ENCODE measurements at regions not wholly inside any gene's neighbourhood (a gene's known extent, or its start where the extent isn't known, plus 50 kb on each side); places are given as distances from the start of the nearest gene placed in this dataset.
A peak's percentile ranks its signal among the peaks of the same experiment; 100 is the strongest.

DNA sequence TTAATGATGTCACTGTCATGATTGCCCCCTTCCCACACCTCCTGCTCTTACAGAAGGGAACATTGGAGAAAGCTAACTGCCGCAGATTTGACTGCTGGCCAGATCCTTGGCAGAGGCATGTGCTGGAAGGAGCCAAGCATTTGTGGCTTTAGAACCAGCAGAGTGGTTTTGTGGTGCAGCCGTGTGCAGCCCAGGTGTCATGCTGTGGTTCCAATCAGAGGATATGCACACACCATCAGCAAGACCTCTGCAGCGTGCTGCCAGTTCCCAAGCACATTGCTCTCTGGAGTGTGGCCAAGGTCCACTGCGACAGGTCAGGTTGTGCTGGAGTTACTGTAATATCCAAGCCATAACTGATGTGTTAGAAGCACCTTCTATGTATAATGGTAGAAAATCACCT, 61.6 kb downstream of the OTOL1 start (continued):
- no peak for TF ChIP-seq CEBPB (IDR thresholded peaks at IDR 0.05; ENCODE audit: low read depth)

DNA sequence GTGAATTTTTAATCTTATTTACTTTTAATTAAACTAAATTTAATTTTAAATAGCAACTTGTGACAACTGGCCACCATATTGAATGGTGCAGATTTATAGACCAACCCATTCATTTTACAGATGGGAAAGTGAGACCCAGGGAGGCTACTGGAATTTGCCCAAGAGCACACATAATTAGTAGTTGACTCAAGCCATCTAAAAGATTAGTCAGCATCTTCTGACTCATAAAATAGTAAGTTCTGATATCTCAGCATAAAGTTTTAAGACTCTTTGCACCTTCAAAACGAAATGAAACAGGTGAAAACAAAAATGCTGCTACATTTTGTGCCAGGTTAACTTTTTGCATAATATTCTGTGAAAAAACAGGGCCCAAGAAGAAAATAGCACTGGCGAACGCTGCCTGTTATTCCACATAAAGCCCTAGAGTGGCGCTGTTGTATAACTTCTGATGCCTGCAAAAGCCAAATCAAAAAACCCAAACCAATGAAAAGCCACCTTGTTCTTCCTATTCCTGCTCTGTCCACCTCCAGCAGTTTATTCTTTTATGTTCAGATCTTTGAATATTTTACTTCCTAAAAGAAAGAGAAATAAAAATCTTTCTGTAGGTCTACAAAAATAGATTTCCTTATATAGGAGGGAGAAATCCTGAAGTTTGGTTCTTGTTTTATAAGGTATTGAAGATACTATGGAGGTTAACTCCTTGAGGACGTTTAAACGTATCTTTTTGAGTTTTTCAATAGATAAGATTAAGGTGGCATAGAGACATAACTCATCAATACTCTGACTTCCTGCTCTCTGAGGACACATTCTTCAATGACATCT, 62.8 kb downstream of the OTOL1 start:
- Histone ChIP-seq H3K9ac (ENCODE audit: low read length) (no peak overlapping the region), H3K4me1 (ENCODE audit: control insufficient read depth in 1 of 2, insufficient read depth in 2 of 2, low read length in 2 of 2) (no peaks in the 10 kb centered on the region), H3K27me3 (ENCODE audit: insufficient read depth, low read length) (no peaks in the 10 kb centered on the region), H3K4me2 (ENCODE audit: low read length) (0 out of 2 replicates have a peak overlapping the region, but pooled peaks have one; percentile 15), H3K9me2 (ENCODE audit: insufficient read depth) (no peaks in the 10 kb centered on the region), H3K79me2 (ENCODE audit: insufficient read depth, low read length) (no peaks in the 10 kb centered on the region), H2AFZ (ENCODE audit: low read depth, low read length, poor library complexity, severe bottlenecking) (peak overlapping the region; percentile 85), H3K4me3 (replicated peaks in 1 of 2; ENCODE audit: low read depth in 1 of 2, low read length in 2 of 2) (no peak overlapping the region), H3K9me3 (ENCODE audit: control insufficient read depth in 1 of 2, insufficient read depth in 1 of 2, low read depth in 1 of 2, low read length in 2 of 2) (no peaks in the 10 kb centered on the region), H3K27ac (ENCODE audit: low read depth, low read length) (no peak overlapping the region), H4K20me1 (ENCODE audit: insufficient read depth) (no peaks in the 10 kb centered on the region), H3K36me3 (ENCODE audit: control insufficient read depth in 1 of 2, insufficient read depth in 2 of 2, low read length in 2 of 2) (no peaks in the 10 kb centered on the region)
- intact Hi-C loops (cut with micrococcal nuclease) = loop anchor here (5.0 kb wide), 1 partner anchor 1423 kb away; no protein-coding TSS in a partner anchor
- ChIA-PET RAD21 (ENCODE audit: low non-redundant PET in 1 of 2, low total read pairs in 2 of 2, uncharacterized antibody in 2 of 2, unreplicated experiment in 2 of 2) (no interaction called here), CTCF (no interaction called here), POLR2A (no interaction called here)
- no TSS peak for BruUV-seq (replicated peaks)
- DNase-seq (ENCODE audit: low read depth, low spot score) (peak; percentile 39), ATAC-seq (peak; percentile 76)
- TF ChIP-seq JUND (IDR thresholded peaks at IDR 0.05) (0 out of 2 replicates have a peak, but pooled peaks have one; percentile 18), RAD21 (IDR thresholded peaks at IDR 0.05; ENCODE audit: low read depth) (peak; percentile 76), ELF1 (IDR thresholded peaks at IDR 0.05; ENCODE audit: borderline replicate concordance, low read depth) (no peak)
- TF ChIP-seq, protein P1, sequence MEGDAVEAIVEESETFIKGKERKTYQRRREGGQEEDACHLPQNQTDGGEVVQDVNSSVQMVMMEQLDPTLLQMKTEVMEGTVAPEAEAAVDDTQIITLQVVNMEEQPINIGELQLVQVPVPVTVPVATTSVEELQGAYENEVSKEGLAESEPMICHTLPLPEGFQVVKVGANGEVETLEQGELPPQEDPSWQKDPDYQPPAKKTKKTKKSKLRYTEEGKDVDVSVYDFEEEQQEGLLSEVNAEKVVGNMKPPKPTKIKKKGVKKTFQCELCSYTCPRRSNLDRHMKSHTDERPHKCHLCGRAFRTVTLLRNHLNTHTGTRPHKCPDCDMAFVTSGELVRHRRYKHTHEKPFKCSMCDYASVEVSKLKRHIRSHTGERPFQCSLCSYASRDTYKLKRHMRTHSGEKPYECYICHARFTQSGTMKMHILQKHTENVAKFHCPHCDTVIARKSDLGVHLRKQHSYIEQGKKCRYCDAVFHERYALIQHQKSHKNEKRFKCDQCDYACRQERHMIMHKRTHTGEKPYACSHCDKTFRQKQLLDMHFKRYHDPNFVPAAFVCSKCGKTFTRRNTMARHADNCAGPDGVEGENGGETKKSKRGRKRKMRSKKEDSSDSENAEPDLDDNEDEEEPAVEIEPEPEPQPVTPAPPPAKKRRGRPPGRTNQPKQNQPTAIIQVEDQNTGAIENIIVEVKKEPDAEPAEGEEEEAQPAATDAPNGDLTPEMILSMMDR (IDR thresholded peaks at IDR 0.05 in 2 of 3, conservative IDR thresholded peaks at IDR 0.05 in 1 of 3; ENCODE audit: borderline replicate concordance in 1 of 3, insufficient read depth in 1 of 3, low read depth in 2 of 3, low read length in 2 of 3) = peak; percentile 62 to 89 (median 87)
- TF ChIP-seq, protein P2, sequence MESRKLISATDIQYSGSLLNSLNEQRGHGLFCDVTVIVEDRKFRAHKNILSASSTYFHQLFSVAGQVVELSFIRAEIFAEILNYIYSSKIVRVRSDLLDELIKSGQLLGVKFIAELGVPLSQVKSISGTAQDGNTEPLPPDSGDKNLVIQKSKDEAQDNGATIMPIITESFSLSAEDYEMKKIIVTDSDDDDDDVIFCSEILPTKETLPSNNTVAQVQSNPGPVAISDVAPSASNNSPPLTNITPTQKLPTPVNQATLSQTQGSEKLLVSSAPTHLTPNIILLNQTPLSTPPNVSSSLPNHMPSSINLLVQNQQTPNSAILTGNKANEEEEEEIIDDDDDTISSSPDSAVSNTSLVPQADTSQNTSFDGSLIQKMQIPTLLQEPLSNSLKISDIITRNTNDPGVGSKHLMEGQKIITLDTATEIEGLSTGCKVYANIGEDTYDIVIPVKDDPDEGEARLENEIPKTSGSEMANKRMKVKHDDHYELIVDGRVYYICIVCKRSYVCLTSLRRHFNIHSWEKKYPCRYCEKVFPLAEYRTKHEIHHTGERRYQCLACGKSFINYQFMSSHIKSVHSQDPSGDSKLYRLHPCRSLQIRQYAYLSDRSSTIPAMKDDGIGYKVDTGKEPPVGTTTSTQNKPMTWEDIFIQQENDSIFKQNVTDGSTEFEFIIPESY (IDR thresholded peaks at IDR 0.05; ENCODE audit: extremely low read depth, insufficient replicate concordance, low read length) = no peak

Measured in HCT116 (cell line).